GM18511 (cell line): ENCODE measurements at regions not wholly inside any gene's neighbourhood (a gene's known extent, or its start where the extent isn't known, plus 50 kb on each side); places are given as distances from the start of the nearest gene placed in this dataset.
"Not testable (repeated sequence)": the region's sequence is repeated elsewhere in the genome, so short reads cannot be mapped to it uniquely, and the experiment has no call there.

Experiments
- ATAC-seq: cut with Tn5 transposase; IDR thresholded peaks from one replicate; pipeline ENCODE4 v1.9.1; 2021; ENCODE audit warnings: mild to moderate bottlenecking, moderate library complexity; ENCODE audit not compliant: unreplicated experiment

- ATAC-seq = no peak
Measured at GRCh38 chr2:187206471-187206870, 241.6 kb downstream of the CALCRL start.

DNA sequence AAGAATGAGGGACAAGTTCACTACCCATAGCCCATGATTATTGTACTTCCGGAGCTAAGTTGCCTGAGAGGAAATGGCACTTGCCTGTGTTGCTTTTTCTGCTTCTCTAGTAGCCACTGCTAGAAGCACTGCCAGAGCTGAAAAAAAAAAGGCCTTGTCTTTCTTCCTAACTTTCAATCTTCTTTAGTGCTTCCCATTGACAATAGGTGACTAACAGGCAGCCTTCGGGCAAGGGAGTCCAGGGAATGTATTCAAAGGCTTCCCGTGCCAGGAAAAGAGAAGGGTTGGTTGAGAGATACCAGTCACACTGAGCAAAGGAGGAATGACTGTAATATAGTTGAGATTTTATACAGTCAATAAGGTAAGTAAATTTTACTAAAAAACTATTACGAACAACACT lies 242.0 kb downstream of the CALCRL start:
- ATAC-seq = no peak

GRCh38 chr2:187198136-187198535 lies 249.9 kb downstream of the CALCRL start:
- ATAC-seq = no peak

DNA sequence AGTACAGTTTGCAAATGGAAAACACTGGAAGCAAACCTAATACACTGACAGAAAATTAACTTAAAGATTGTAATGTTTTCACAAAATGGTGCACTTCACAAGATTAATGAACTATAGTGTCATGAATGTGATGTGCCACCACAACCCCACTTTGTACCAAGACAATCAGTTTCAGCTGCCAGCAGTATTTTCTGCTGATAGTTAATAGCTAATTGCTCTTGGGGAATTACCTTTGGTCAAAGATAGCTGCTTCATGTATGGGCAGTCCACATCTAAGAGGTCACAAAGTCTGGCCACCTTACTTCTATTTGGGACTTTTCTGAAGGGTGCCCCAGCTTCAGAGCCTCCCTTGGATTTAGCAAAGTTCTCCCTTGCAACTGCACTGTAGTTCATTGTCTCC lies 254.0 kb downstream of the CALCRL start:
- ATAC-seq = peak; percentile 92

DNA sequence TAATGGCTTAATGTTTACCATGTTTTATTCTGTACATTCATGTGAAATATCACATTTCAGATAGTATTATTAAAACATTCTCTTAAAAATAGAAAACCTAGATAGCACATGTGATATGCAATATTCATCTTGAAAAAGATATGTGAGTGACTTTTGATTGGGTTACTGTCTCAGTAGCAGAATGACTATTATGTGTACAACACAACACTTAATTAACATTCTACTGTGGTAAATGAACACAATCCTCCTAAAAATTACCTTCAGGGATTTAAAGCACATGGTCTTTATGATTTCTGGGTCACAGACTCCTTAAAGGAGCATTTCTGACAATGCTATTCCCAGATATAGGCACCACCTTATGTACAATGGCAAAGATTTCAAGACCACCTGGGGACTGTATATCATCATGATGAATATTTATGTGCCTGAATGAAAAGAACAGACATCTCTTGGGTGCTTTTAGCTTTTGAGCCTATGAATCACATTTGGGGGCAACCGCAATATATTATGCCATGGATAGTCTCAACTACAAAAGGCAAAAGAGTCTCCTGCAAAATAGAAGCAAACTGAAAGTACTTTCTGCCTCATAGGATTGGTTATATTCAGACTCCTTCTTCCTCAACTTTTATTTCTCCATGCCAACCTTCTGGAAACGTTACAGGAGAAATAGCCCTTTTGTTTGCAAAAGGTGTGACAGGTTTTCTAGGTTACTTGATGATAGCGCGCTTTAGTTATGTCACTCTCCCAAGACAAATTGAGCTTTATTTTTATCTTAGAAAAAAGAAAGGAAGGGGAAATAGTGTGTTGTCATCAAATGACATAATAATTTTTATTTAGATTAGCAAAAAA lies 259.0 kb downstream of the CALCRL start:
- no peak for ATAC-seq

DNA sequence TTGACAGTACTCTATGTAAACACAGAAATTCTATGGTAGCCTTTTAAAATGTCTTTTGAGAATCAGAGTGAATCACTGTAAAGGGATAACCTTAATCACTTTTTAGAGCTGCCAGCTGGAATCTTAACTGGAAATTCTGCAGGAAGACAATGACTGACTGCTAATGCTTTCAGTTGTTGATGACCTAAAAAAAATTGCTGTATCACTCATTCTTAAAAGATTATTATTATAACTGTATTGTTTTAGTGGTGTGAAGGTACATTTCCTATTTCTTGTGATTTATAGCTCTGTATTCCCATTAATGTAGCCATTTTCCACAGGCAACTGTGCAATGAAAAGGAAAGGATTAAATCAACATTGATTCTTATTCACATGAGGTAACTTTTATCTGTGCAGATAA lies 260.5 kb downstream of the CALCRL start:
- ATAC-seq = no peak

GRCh38 chr2:187180529-187180928 lies 267.5 kb downstream of the CALCRL start:
- no peak for ATAC-seq

GRCh38 chr2:187178876-187179275 lies 269.2 kb downstream of the CALCRL start:
- ATAC-seq = not testable (repeated sequence)

- no peak for ATAC-seq
Measured at GRCh38 chr2:187177253-187177652, 270.8 kb downstream of the CALCRL start.

- ATAC-seq = no peak
Measured at GRCh38 chr2:187174582-187174981, 273.5 kb downstream of the CALCRL start.

- ATAC-seq = peak; percentile 30
Measured at GRCh38 chr2:187171318-187171717, 276.7 kb downstream of the CALCRL start.

DNA sequence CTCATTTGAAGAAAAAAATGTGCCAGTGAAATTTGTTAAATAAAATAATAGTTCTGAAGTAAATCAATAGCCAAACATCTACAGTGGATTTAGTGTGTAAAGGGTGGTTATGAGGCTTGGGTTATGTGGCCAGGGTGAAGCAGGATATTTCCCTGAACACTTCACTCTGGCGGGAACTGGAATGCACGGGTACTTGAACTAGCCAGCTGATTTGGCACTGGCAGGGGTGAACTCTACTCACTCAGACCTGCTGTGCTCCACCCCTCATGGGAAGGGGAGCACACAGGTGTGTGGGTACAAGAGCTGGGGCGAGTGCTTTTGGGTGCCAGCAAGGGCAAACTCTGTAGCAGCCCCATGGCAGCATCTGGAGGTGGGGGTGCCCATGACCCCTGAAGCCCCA lies 278.2 kb downstream of the CALCRL start:
- no peak for ATAC-seq

DNA sequence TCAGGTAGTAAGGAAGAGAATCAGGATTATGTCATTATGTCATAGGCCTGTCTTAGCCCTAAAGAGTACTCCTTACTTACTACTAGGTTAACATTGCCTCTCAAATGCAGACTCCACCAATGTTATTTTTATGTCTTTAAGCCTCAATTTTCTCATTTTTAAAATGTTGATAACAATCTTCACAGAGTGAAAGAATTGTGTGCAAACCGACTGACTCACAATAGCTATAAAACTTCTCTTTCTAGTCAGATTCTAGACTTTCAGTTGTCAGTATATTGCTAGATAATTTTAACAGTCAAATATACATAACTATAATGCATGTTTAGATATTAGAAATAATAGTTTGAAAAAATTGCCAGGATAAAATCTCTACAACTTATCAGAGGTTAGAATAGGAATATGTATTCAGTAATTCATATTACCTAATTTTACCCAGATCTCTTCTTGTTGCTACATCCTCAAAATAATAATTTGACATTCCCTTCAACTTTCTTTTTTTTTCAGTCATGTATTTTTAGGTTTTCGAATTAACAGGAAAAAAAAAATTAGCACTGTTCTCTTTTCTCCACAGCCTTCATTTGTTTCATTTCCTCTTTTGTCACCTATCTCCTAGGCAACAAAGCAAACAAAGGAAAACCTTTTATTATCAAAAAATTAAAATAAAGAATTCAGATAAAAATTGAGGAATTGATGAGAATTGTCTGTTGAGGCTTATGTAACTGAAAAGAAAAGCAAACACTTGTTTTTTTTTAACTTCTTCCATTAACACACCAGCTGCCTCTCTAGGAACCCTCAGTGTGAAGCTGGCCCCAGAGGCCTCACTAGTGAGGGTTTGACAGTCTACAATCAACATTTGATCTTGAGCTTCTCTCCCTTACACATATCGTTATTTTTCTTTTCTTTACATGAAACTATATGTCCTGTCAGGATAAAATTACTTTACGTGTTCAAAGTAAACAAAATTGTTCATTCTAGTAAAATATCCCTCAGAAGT lies 279.0 kb downstream of the CALCRL start:
- ATAC-seq = peak; percentile 74

- ATAC-seq = no peak
Measured at GRCh38 chr2:187167491-187167890, 280.6 kb downstream of the CALCRL start.

GRCh38 chr2:187165936-187166610 lies 282.0 kb downstream of the CALCRL start:
- peak; percentile 16 for ATAC-seq

- ATAC-seq = no peak
Measured at GRCh38 chr2:187158452-187158851, 289.6 kb downstream of the CALCRL start.

GRCh38 chr2:187157046-187157445 lies 291.0 kb downstream of the CALCRL start:
- ATAC-seq = no peak

DNA sequence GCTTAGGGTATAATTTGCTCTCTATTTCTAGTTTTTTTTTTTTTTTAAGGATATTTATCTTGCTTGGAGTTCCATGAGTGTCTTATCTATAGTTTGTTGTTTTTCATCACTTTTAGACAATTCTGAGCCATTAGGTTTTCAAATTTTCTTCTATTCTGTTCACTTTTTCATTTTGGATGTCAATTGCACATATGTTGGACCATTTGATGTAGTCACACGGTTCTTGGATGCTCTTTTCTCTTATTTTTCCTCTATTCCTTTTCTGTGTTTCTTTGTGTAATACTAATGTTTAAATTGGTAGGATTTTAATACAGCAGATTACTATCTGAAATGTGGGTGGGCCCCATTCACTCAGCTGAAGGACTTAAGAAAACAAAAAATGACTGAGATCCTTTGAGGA lies 292.6 kb downstream of the CALCRL start:
- no peak for ATAC-seq

DNA sequence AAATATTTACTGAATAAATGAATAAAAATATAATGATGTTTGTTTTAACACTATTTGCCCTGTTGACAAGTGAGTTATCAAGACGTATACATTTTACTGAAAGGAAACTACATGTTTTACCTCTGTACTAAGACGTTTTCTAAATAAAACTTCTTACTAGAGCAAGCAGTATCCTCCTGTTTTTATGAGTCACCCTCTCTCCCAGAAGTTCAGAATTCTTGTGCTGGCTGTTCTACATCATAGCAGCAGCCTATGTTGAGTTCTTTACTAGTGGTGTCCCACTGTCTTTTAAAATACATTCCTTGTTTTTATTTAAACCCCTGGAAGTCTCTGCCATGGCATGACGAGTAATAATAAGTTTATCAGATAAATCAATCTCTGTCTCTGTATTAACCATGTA lies 297.4 kb downstream of the CALCRL start:
- ATAC-seq = no peak

DNA sequence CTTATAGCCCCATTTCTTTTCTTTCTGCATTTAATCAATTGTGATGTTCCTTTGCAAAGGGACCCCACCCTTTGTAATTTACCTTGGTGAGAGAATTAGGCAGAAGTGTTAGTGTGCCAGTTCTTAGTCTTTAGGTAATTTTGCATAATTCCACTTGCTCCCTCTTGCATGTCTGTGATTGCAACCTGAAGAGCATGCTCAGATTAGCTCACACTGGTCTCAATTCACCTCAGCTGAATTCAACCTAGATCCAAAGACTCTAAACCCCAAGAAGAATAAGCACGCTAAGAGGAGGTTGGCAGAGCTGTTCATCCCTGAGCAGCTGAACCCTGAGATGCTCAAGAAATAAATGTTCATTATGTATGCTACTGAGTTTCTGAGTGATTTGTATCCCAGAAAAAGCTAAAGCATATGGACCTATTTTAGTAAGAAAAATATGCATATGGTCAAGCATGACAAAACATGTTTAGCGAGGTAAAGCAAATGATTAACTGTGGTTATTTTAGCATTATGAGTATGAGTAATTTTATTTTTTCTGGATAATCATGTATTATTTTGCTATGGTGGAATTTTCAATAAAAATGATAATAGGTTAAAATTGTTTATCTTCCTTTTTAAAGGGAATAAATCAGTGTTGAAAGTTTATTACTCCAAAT lies 299.2 kb upstream of the ZSWIM2 start:
- peak; percentile 76 for ATAC-seq

DNA sequence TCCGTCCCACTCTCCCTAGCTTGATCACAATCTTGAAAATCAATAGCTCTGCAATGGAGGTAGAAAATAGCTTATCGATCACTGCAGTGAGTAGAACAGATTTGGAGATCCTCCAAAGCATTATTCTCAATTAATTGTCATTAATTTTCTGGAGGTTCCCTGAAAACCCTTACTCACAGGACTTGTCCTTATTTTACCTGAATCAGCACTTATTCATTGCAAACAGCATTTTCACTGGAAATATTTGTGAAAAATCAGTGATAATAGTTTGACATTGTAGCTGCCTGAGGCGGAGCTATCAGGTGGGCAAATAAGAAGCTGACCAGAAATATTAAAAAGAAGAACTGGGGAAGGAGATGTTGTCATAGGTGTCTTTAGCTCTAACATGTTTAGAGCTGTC lies 294.6 kb upstream of the ZSWIM2 start:
- ATAC-seq = no peak
